Activated naive CD8-positive, alpha-beta T cell treated with anti-CD3 and anti-CD28 coated beads for 36 hours (primary cell): ENCODE measurements at regions not wholly inside any gene's neighbourhood (a gene's known extent, or its start where the extent isn't known, plus 50 kb on each side); places are given as distances from the start of the nearest gene placed in this dataset.
"Not testable (repeated sequence)": the region's sequence is repeated elsewhere in the genome, so short reads cannot be mapped to it uniquely, and the experiment has no call there.

Source experiments
- DNase-seq: peaks from one replicate; pipeline ENCODE4 v3.0.0; 2021
- H3K27ac Mint-ChIP-seq: one replicate; pipeline ENCODE4 v1.8.0; 2022; ENCODE audit warnings: mild to moderate bottlenecking, moderate library complexity, mixed read lengths
- H3K27me3 Mint-ChIP-seq: one replicate; pipeline ENCODE4 v1.8.0; 2022; ENCODE audit warnings: mild to moderate bottlenecking, mixed read lengths
- H3K36me3 Mint-ChIP-seq: one replicate; pipeline ENCODE4 v1.8.0; 2021; ENCODE audit warnings: mild to moderate bottlenecking, mixed read lengths
- H3K4me1 Mint-ChIP-seq: one replicate; pipeline ENCODE4 v1.8.0; 2021; ENCODE audit warnings: mixed read lengths
- H3K4me3 Mint-ChIP-seq: one replicate; pipeline ENCODE4 v1.8.0; 2022; ENCODE audit warnings: mild to moderate bottlenecking, moderate library complexity, mixed read lengths
- H3K9me3 Mint-ChIP-seq: one replicate; pipeline ENCODE4 v1.8.0; 2022; ENCODE audit warnings: mixed read lengths

- Mint-ChIP-seq H3K4me3 (no peak overlapping the region), H3K36me3 (no peaks in the 10 kb centered on the region), H3K27ac (no peak overlapping the region)
Measured at GRCh38 chr10:60614363-60614762, 163.9 kb upstream of the CDK1 start.

GRCh38 chr10:60613434-60613833 is 164.8 kb upstream of the CDK1 start:
- no peaks in the 10 kb centered on the region for H3K36me3 Mint-ChIP-seq
- DNase-seq, result no peak
- H3K27me3 Mint-ChIP-seq, result peaks cover 7% of the 10 kb centered on the region
- no peak overlapping the region for H3K4me3 Mint-ChIP-seq
- no peak overlapping the region for H3K27ac Mint-ChIP-seq
- peaks cover 4% of the 10 kb centered on the region for H3K4me1 Mint-ChIP-seq
- no peaks in the 10 kb centered on the region for H3K9me3 Mint-ChIP-seq

More at GRCh38 chr10:60614363-60614762, 163.9 kb upstream of the CDK1 start:
- DNase-seq, result no peak
- Mint-ChIP-seq H3K4me1 (peaks cover 4% of the 10 kb centered on the region), H3K9me3 (no peaks in the 10 kb centered on the region), H3K27me3 (peaks cover 3% of the 10 kb centered on the region)

GRCh38 chr10:60611291-60611747 is 167.0 kb upstream of the CDK1 start:
- peaks cover 4% of the 10 kb centered on the region for H3K4me1 Mint-ChIP-seq
- no peak overlapping the region for H3K27ac Mint-ChIP-seq
- no peaks in the 10 kb centered on the region for H3K9me3 Mint-ChIP-seq
- no peaks in the 10 kb centered on the region for H3K36me3 Mint-ChIP-seq
- peaks cover 7% of the 10 kb centered on the region for H3K27me3 Mint-ChIP-seq
- no peak for DNase-seq
- H3K4me3 Mint-ChIP-seq, result no peak overlapping the region

- Mint-ChIP-seq H3K9me3 (no peaks in the 10 kb centered on the region), H3K36me3 (no peaks in the 10 kb centered on the region), H3K4me1 (peaks cover 4% of the 10 kb centered on the region), H3K27ac (no peak overlapping the region), H3K4me3 (no peak overlapping the region), H3K27me3 (peaks cover 5% of the 10 kb centered on the region)
- no peak for DNase-seq
Measured at GRCh38 chr10:60607372-60607771, 170.9 kb upstream of the CDK1 start.

GRCh38 chr10:60606343-60607080 is 171.8 kb upstream of the CDK1 start:
- Mint-ChIP-seq H3K36me3 (no peaks in the 10 kb centered on the region), H3K4me1 (peaks cover 3% of the 10 kb centered on the region), H3K27ac (no peak overlapping the region), H3K27me3 (peaks cover 5% of the 10 kb centered on the region), H3K9me3 (no peaks in the 10 kb centered on the region), H3K4me3 (no peak overlapping the region)
- no peak for DNase-seq

- H3K9me3 Mint-ChIP-seq, result no peaks in the 10 kb centered on the region
- no peak for DNase-seq
- peaks cover 5% of the 10 kb centered on the region for H3K27me3 Mint-ChIP-seq
- H3K36me3 Mint-ChIP-seq, result no peaks in the 10 kb centered on the region
- H3K4me1 Mint-ChIP-seq, result no peaks in the 10 kb centered on the region
- no peak overlapping the region for H3K27ac Mint-ChIP-seq
- no peak overlapping the region for H3K4me3 Mint-ChIP-seq
Measured at GRCh38 chr10:60605476-60605875, 172.8 kb upstream of the CDK1 start.

- H3K27ac Mint-ChIP-seq, result no peak overlapping the region
- H3K4me3 Mint-ChIP-seq, result no peak overlapping the region
- no peak for DNase-seq
- peaks cover 5% of the 10 kb centered on the region for H3K27me3 Mint-ChIP-seq
- H3K9me3 Mint-ChIP-seq, result no peaks in the 10 kb centered on the region
- no peaks in the 10 kb centered on the region for H3K4me1 Mint-ChIP-seq
- H3K36me3 Mint-ChIP-seq, result no peaks in the 10 kb centered on the region
Measured at GRCh38 chr10:60604342-60604741, 173.9 kb upstream of the CDK1 start.

- DNase-seq, result no peak
- Mint-ChIP-seq H3K36me3 (no peaks in the 10 kb centered on the region), H3K27ac (no peak overlapping the region), H3K27me3 (peaks cover 12% of the 10 kb centered on the region), H3K4me3 (no peak overlapping the region), H3K4me1 (no peaks in the 10 kb centered on the region), H3K9me3 (no peaks in the 10 kb centered on the region)
Measured at GRCh38 chr10:60597513-60597912, 180.8 kb upstream of the CDK1 start.

GRCh38 chr10:60595852-60596251 is 182.4 kb upstream of the CDK1 start:
- H3K4me1 Mint-ChIP-seq, result no peaks in the 10 kb centered on the region
- H3K27ac Mint-ChIP-seq, result no peak overlapping the region
- peaks cover 2% of the 10 kb centered on the region for H3K9me3 Mint-ChIP-seq
- no peaks in the 10 kb centered on the region for H3K36me3 Mint-ChIP-seq
- H3K27me3 Mint-ChIP-seq, result peaks cover 12% of the 10 kb centered on the region
- DNase-seq, result no peak
- no peak overlapping the region for H3K4me3 Mint-ChIP-seq

- Mint-ChIP-seq H3K4me3 (no peak overlapping the region), H3K36me3 (no peaks in the 10 kb centered on the region), H3K27ac (no peak overlapping the region), H3K27me3 (peaks cover 12% of the 10 kb centered on the region), H3K4me1 (no peaks in the 10 kb centered on the region), H3K9me3 (peaks cover 2% of the 10 kb centered on the region)
- no peak for DNase-seq
Measured at GRCh38 chr10:60594476-60595051, 183.7 kb upstream of the CDK1 start.

GRCh38 chr10:60591119-60591518 is 187.2 kb upstream of the CDK1 start:
- no peak overlapping the region for H3K4me3 Mint-ChIP-seq
- H3K4me1 Mint-ChIP-seq, result no peaks in the 10 kb centered on the region
- peaks cover 4% of the 10 kb centered on the region for H3K27me3 Mint-ChIP-seq
- peaks cover 2% of the 10 kb centered on the region for H3K9me3 Mint-ChIP-seq
- DNase-seq, result no peak
- no peak overlapping the region for H3K27ac Mint-ChIP-seq
- no peaks in the 10 kb centered on the region for H3K36me3 Mint-ChIP-seq

- Mint-ChIP-seq H3K9me3 (peaks cover 2% of the 10 kb centered on the region), H3K27me3 (no peaks in the 10 kb centered on the region), H3K27ac (no peak overlapping the region), H3K4me1 (no peaks in the 10 kb centered on the region), H3K4me3 (no peak overlapping the region), H3K36me3 (no peaks in the 10 kb centered on the region)
- DNase-seq, result no peak
Measured at GRCh38 chr10:60589376-60589775, 188.9 kb upstream of the CDK1 start.

- H3K4me3 Mint-ChIP-seq, H3K36me3 Mint-ChIP-seq, DNase-seq, H3K27me3 Mint-ChIP-seq, H3K4me1 Mint-ChIP-seq, H3K9me3 Mint-ChIP-seq, H3K27ac Mint-ChIP-seq: not testable (repeated sequence)
Measured at GRCh38 chr10:60581782-60582181, 192.1 kb upstream of the ANK3 start.

- no peak for DNase-seq
- no peaks in the 10 kb centered on the region for H3K36me3 Mint-ChIP-seq
- H3K27me3 Mint-ChIP-seq, result peaks cover 25% of the 10 kb centered on the region
- H3K4me3 Mint-ChIP-seq, result no peak overlapping the region
- H3K9me3 Mint-ChIP-seq, result peaks cover 4% of the 10 kb centered on the region
- no peak overlapping the region for H3K27ac Mint-ChIP-seq
- peaks cover 10% of the 10 kb centered on the region for H3K4me1 Mint-ChIP-seq
Measured at GRCh38 chr10:60578217-60578616, 188.5 kb upstream of the ANK3 start.

- H3K27me3 Mint-ChIP-seq, result peaks cover 38% of the 10 kb centered on the region
- peaks cover 4% of the 10 kb centered on the region for H3K9me3 Mint-ChIP-seq
- DNase-seq, result no peak
- no peaks in the 10 kb centered on the region for H3K36me3 Mint-ChIP-seq
- no peak overlapping the region for H3K27ac Mint-ChIP-seq
- no peak overlapping the region for H3K4me3 Mint-ChIP-seq
- H3K4me1 Mint-ChIP-seq, result peaks cover 16% of the 10 kb centered on the region
Measured at GRCh38 chr10:60576130-60577069, 186.7 kb upstream of the ANK3 start.
